GM19468 (cell line): ENCODE measurements at regions not wholly inside any gene's neighbourhood (a gene's known extent, or its start where the extent isn't known, plus 50 kb on each side); places are given as distances from the start of the nearest gene placed in this dataset.

Experiments
- ATAC-seq: cut with Tn5 transposase; IDR thresholded peaks from one replicate; pipeline ENCODE4 v1.9.1; 2021; ENCODE audit warnings: mild to moderate bottlenecking, moderate library complexity, moderate number of reproducible peaks; ENCODE audit not compliant: unreplicated experiment; ENCODE audit errors: extremely low read depth

- no peak for ATAC-seq
These were observed 666.8 kb downstream of the ACTL7B start for GRCh38 chr9:108188976-108189375.

GRCh38 chr9:108188482-108188881 is 667.3 kb downstream of the ACTL7B start:
- ATAC-seq, result no peak

- ATAC-seq, result no peak
These were observed 669.0 kb downstream of the ACTL7B start for GRCh38 chr9:108186642-108187395.

- no peak for ATAC-seq
These were observed 670.2 kb downstream of the ACTL7B start for GRCh38 chr9:108185613-108186012.

- ATAC-seq, result no peak
These were observed 670.8 kb downstream of the ACTL7B start for GRCh38 chr9:108184941-108185340.

- no peak for ATAC-seq
These were observed 671.8 kb downstream of the ACTL7B start for GRCh38 chr9:108184009-108184408.

GRCh38 chr9:108182950-108183381 is 672.8 kb downstream of the ACTL7B start:
- peak; percentile 39 for ATAC-seq

GRCh38 chr9:108182270-108182669 is 673.5 kb downstream of the ACTL7B start:
- ATAC-seq, result no peak

GRCh38 chr9:108181441-108181840 is 674.3 kb downstream of the ACTL7B start:
- no peak for ATAC-seq

- ATAC-seq, result no peak
These were observed 675.2 kb downstream of the ACTL7B start for GRCh38 chr9:108180541-108180940.

GRCh38 chr9:108178318-108178717 is 677.5 kb downstream of the ACTL7B start:
- ATAC-seq, result no peak

- no peak for ATAC-seq
These were observed 678.8 kb upstream of the KLF4 start for GRCh38 chr9:108168236-108168850.

- no peak for ATAC-seq
These were observed 677.7 kb upstream of the KLF4 start for GRCh38 chr9:108167136-108167900.

- ATAC-seq, result no peak
These were observed 677.0 kb upstream of the KLF4 start for GRCh38 chr9:108166519-108166918.

- ATAC-seq, result no peak
These were observed 673.9 kb upstream of the KLF4 start for GRCh38 chr9:108163321-108164005.

- ATAC-seq, result no peak
These were observed 673.1 kb upstream of the KLF4 start for GRCh38 chr9:108162664-108163063.

GRCh38 chr9:108161503-108161902 is 671.9 kb upstream of the KLF4 start:
- ATAC-seq, result no peak

- no peak for ATAC-seq
These were observed 671.3 kb upstream of the KLF4 start for GRCh38 chr9:108160706-108161355.

GRCh38 chr9:108160039-108160438 is 670.5 kb upstream of the KLF4 start:
- ATAC-seq, result no peak
